Breast epithelium (tissue), 4 donors: ENCODE measurements at regions not wholly inside any gene's neighbourhood (a gene's known extent, or its start where the extent isn't known, plus 50 kb on each side); places are given as distances from the start of the nearest gene placed in this dataset.
"Not testable (repeated sequence)": the region's sequence is repeated elsewhere in the genome, so short reads cannot be mapped to it uniquely, and the experiment has no call there.

Source experiments
- DNase-seq, 2 donors: peaks; one replicate each; pipeline ENCODE4 v3.0.0-alpha.2; 2019; ENCODE audit warnings: low spot score in 2 of 2
- H3K27ac ChIP-seq, 2 donors: fragments of 200-600 bp; sonication (generic) in 1 of 2; one replicate each; pipeline ENCODE4 v1.5.1; 2016 to 2019; ENCODE audit warnings: mild to moderate bottlenecking in 1 of 2
- H3K27me3 ChIP-seq, 2 donors: fragments of 200-600 bp; sonication (generic) in 1 of 2; one replicate each; pipeline versions ENCODE4 v1.5.1 to v1.6.0; 2017 to 2019; ENCODE audit warnings: control low read depth in 1 of 2, mild to moderate bottlenecking in 1 of 2
- H3K36me3 ChIP-seq: fragments of 200-600 bp; one replicate; pipeline ENCODE4 v1.5.1; 2019
- H3K4me1 ChIP-seq, 2 donors: fragments of 200-600 bp; sonication (generic); one replicate each; pipeline ENCODE4 v1.5.1; 2016 to 2019; ENCODE audit warnings: control low read depth in 1 of 2
- H3K4me3 ChIP-seq, 3 donors: fragments of 200-600 bp; sonication (generic); 1 replicate in 2 of 3; 2 replicates in 1 of 3; pipeline ENCODE4 v1.5.1; 2016 to 2019; ENCODE audit warnings: mild to moderate bottlenecking in 3 of 3, moderate library complexity in 2 of 3
- H3K9me3 ChIP-seq, 2 donors: fragments of 200-600 bp; sonication (generic) in 1 of 2; one replicate each; pipeline ENCODE4 v1.5.1; 2016 to 2019; ENCODE audit warnings: control low read depth in 1 of 2
- CTCF ChIP-seq, 3 donors: fragments of 450-650 bp; IDR thresholded peaks; one replicate each; pipeline ENCODE4 v1.5.1; 2016 to 2017; ENCODE audit warnings: antibody characterized with exemption in 3 of 3, mild to moderate bottlenecking in 3 of 3, moderate library complexity in 3 of 3
- POLR2A ChIP-seq: fragments of 450-650 bp; IDR thresholded peaks from one replicate; pipeline ENCODE4 v1.6.1; 2016; ENCODE audit warnings: antibody characterized with exemption, mild to moderate bottlenecking, moderate library complexity
- POLR2AphosphoS5 ChIP-seq, 3 donors: sonication (generic); formaldehyde crosslinking; IDR thresholded peaks; one replicate each; pipeline ENCODE4 v1.6.1; 2017; ENCODE audit warnings: antibody characterized with exemption in 3 of 3
- intact Hi-C: fragments of 100-400 bp; cut with DNase I; formaldehyde crosslinking; loops from one replicate; pipeline ENCODE4 v1.15.1; 2023; ENCODE audit warnings: low total_unique reads

DNA sequence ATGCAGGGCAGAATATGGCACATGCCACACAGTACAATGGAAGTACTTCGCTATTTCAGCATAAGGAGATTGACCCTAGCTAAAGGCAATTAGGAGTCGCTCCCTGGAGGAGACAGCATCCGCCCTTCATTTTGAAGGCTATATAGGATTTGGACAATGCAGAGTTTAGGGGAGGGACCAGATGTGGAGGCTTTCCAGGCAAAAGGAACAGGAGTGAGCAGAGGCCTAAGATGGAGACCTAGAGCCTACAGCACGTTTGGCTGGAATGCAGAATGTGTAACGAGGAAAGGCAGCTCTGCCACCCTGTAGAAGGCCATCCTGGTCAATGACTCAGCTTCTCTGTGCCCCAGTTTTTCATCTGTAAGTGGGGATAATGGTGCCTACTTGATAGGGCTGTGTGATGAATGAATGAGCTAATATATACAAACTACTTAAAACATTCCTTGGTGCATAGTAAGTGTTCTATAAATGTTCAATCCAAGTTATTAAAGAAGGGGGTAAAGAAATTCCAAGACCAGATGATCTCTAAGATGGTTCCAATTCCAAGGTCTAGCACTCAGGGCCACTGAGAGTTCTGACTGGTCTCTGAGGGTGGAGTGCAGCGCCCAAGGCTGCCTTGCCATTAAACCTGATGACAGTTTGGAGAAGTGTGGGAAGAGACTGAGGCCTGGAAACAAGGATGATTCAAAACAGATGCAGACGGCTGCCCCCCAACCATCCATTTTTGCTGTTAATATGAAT is 54.3 kb upstream of the FRMD6 start:
- TF ChIP-seq POLR2AphosphoS5 (IDR thresholded peaks at IDR 0.05) (no peak), POLR2A (no peak), CTCF (IDR thresholded peaks at IDR 0.05) (no peak)
- Histone ChIP-seq H3K27ac (no peak overlapping the region), H3K36me3 (no peaks in the 10 kb centered on the region), H3K9me3 (no peaks in the 10 kb centered on the region), H3K27me3 (no peaks in the 10 kb centered on the region), H3K4me3 (no peak overlapping the region), H3K4me1 (no peaks in the 10 kb centered on the region)
- intact Hi-C loops, result no loop called here
- no peak for DNase-seq

GRCh38 chr14:51598924-51599600 is 52.6 kb upstream of the FRMD6 start:
- H3K9me3 ChIP-seq, H3K36me3 ChIP-seq, H3K27ac ChIP-seq, H3K4me3 ChIP-seq, H3K4me1 ChIP-seq, H3K27me3 ChIP-seq, intact Hi-C loops, DNase-seq: not testable (repeated sequence)

DNA sequence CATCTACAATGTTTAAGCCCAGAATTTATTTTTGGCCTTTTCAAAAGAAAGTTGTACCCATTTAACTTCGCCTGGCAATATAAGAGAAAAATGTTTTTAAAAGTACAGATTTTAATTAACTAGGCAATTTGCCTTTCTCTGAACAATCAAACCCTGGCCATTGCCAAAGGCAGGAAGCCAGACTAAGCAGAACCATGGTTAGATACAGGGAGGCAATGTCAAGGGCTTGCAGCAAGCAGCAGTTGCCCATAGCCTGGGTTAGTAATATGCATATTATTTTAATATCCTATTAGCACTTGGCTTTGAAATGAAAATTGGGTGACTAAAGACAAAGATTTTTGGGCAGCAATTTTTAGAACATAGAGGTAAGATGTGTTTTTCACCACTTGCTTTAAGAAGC is 51.1 kb upstream of the FRMD6 start:
- no peak overlapping the region for H3K4me3 ChIP-seq
- no peaks in the 10 kb centered on the region for H3K9me3 ChIP-seq
- no peaks in the 10 kb centered on the region for H3K36me3 ChIP-seq
- no peak overlapping the region for H3K27ac ChIP-seq
- intact Hi-C loops, result no loop called here
- H3K27me3 ChIP-seq, result no peaks in the 10 kb centered on the region
- no peak for DNase-seq
- H3K4me1 ChIP-seq, result no peaks in the 10 kb centered on the region
- TF ChIP-seq CTCF (IDR thresholded peaks at IDR 0.05), result no peak
- no peak for TF ChIP-seq POLR2A
- TF ChIP-seq POLR2AphosphoS5 (IDR thresholded peaks at IDR 0.05), result no peak
